ENCODE measurements at regions not wholly inside any gene's neighbourhood (a gene's known extent, or its start where the extent isn't known, plus 50 kb on each side); places are given as distances from the start of the nearest gene placed in this dataset.

DNA sequence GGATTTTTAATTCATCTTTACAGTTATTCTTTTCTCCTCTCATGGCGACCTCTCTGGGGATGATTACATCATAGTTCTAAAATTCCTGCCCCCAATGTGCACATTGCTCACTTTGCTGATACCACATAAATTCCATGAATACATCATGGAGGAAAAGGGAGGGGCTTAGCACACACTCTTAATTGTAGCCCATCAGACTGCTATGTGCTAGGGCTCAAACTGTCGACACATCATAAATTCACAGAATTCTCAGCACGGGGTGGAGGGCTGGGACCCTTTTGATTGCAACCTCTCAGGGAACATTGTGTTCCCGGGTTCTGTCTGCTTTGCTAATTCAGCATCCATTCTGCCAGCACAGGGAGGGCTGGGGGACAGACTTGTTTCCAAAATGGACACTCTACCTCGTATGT lies 592.9 kb downstream of the BCOR start:
- H3K9ac ChIP-seq (ENCODE audit: low read length) = no peak overlapping the region
- no peaks in the 10 kb centered on the region for H3K36me3 ChIP-seq (ENCODE audit: insufficient read depth, low read length)
- no peaks in the 10 kb centered on the region for H4K20me1 ChIP-seq (ENCODE audit: insufficient read depth, low read length)
- no peak overlapping the region for H2AFZ ChIP-seq (ENCODE audit: low read length)
- TF ChIP-seq EZH2 (IDR thresholded peaks at IDR 0.05; ENCODE audit: borderline replicate concordance, low read length) = no peak
- no peaks in the 10 kb centered on the region for H3K79me2 ChIP-seq (ENCODE audit: insufficient read depth, low read length)
- H3K4me2 ChIP-seq (ENCODE audit: low read length) = no peak overlapping the region
- no peaks in the 10 kb centered on the region for H3K4me1 ChIP-seq (ENCODE audit: insufficient read depth, low read length, severe bottlenecking)
- no peaks in the 10 kb centered on the region for H3K9me2 ChIP-seq (ENCODE audit: low read depth, low read length)
- H3K27me3 ChIP-seq (ENCODE audit: insufficient read depth, low read length) = no peaks in the 10 kb centered on the region
- no peak overlapping the region for H3K27ac ChIP-seq (ENCODE audit: low read depth, low read length, poor library complexity, severe bottlenecking)
- no peaks in the 10 kb centered on the region for H3K9me3 ChIP-seq (ENCODE audit: low read length)
- no peaks in the 10 kb centered on the region for H3F3A ChIP-seq (ENCODE audit: insufficient read depth, low read length)
- no peak overlapping the region for H3K4me3 ChIP-seq (ENCODE audit: low read depth, low read length, poor library complexity, severe bottlenecking)

- no peak overlapping the region for H3K27ac ChIP-seq (ENCODE audit: low read depth, low read length, poor library complexity, severe bottlenecking)
- no peak for TF ChIP-seq EZH2 (IDR thresholded peaks at IDR 0.05; ENCODE audit: borderline replicate concordance, low read length)
- TF ChIP-seq, protein P1, sequence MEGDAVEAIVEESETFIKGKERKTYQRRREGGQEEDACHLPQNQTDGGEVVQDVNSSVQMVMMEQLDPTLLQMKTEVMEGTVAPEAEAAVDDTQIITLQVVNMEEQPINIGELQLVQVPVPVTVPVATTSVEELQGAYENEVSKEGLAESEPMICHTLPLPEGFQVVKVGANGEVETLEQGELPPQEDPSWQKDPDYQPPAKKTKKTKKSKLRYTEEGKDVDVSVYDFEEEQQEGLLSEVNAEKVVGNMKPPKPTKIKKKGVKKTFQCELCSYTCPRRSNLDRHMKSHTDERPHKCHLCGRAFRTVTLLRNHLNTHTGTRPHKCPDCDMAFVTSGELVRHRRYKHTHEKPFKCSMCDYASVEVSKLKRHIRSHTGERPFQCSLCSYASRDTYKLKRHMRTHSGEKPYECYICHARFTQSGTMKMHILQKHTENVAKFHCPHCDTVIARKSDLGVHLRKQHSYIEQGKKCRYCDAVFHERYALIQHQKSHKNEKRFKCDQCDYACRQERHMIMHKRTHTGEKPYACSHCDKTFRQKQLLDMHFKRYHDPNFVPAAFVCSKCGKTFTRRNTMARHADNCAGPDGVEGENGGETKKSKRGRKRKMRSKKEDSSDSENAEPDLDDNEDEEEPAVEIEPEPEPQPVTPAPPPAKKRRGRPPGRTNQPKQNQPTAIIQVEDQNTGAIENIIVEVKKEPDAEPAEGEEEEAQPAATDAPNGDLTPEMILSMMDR (IDR thresholded peaks at IDR 0.05; ENCODE audit: low read length) = no peak
- H3F3A ChIP-seq (ENCODE audit: insufficient read depth, low read length) = no peaks in the 10 kb centered on the region
Measured at GRCh38 chrX:39506131-39506530, 591.6 kb downstream of the BCOR start.

GRCh38 chrX:39507034-39507433 lies 590.7 kb downstream of the BCOR start:
- Histone ChIP-seq H3K4me1 (ENCODE audit: insufficient read depth, low read length, severe bottlenecking) (no peaks in the 10 kb centered on the region), H3K9me3 (ENCODE audit: low read length) (no peaks in the 10 kb centered on the region), H2AFZ (ENCODE audit: low read length) (no peak overlapping the region), H3K9ac (ENCODE audit: low read length) (no peak overlapping the region), H3K27ac (ENCODE audit: low read depth, low read length, poor library complexity, severe bottlenecking) (no peak overlapping the region), H3K36me3 (ENCODE audit: insufficient read depth, low read length) (no peaks in the 10 kb centered on the region), H3F3A (ENCODE audit: insufficient read depth, low read length) (no peaks in the 10 kb centered on the region), H3K4me3 (ENCODE audit: low read depth, low read length, poor library complexity, severe bottlenecking) (no peak overlapping the region), H3K9me2 (ENCODE audit: low read depth, low read length) (no peaks in the 10 kb centered on the region), H3K79me2 (ENCODE audit: insufficient read depth, low read length) (no peaks in the 10 kb centered on the region), H4K20me1 (ENCODE audit: insufficient read depth, low read length) (no peaks in the 10 kb centered on the region), H3K4me2 (ENCODE audit: low read length) (no peak overlapping the region), H3K27me3 (ENCODE audit: insufficient read depth, low read length) (no peaks in the 10 kb centered on the region)
- TF ChIP-seq, protein P1 (IDR thresholded peaks at IDR 0.05; ENCODE audit: low read length) = no peak
- TF ChIP-seq EZH2 (IDR thresholded peaks at IDR 0.05; ENCODE audit: borderline replicate concordance, low read length) = no peak

More at GRCh38 chrX:39506131-39506530, 591.6 kb downstream of the BCOR start:
- Histone ChIP-seq H3K9ac (ENCODE audit: low read length) (no peak overlapping the region), H3K36me3 (ENCODE audit: insufficient read depth, low read length) (no peaks in the 10 kb centered on the region), H2AFZ (ENCODE audit: low read length) (no peak overlapping the region), H3K4me3 (ENCODE audit: low read depth, low read length, poor library complexity, severe bottlenecking) (no peak overlapping the region), H3K27me3 (ENCODE audit: insufficient read depth, low read length) (no peaks in the 10 kb centered on the region), H3K9me2 (ENCODE audit: low read depth, low read length) (no peaks in the 10 kb centered on the region), H3K4me1 (ENCODE audit: insufficient read depth, low read length, severe bottlenecking) (no peaks in the 10 kb centered on the region), H3K9me3 (ENCODE audit: low read length) (no peaks in the 10 kb centered on the region), H3K79me2 (ENCODE audit: insufficient read depth, low read length) (no peaks in the 10 kb centered on the region), H4K20me1 (ENCODE audit: insufficient read depth, low read length) (no peaks in the 10 kb centered on the region), H3K4me2 (ENCODE audit: low read length) (no peak overlapping the region)

DNA sequence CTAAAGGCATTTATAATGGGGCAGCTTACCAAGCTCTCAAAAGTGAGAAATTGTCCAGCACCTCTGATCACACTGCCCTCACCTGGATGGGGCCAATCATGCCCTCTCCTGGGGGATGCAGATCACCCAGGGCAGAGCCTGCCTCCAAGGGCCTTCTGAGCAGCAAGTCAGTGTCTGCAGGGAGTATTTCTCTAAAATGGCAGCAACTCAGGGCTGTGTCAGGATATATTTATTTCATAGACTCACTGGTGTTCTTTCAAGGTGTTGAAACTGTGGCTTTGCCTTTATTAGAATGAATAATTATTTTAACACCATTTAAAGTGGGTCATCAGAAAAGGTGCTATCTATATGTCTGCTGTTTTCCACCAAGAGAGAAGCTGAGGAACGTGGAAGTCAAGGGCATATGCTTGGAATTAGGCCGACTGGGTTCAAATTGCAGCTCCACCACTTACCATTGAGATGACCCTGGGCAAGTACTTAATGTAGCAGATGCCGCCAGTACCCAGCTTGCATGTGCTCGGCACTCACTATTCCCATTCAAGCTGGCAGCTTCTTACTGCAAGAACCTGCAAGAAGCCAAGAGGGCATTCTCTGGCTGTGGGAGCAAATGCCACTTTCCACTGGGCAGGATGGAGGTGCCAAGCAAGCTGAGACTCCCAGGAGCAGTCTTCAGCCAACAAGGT lies 590.0 kb downstream of the BCOR start:
- H3K9ac ChIP-seq (ENCODE audit: low read length) = no peak overlapping the region
- no peaks in the 10 kb centered on the region for H3K9me2 ChIP-seq (ENCODE audit: low read depth, low read length)
- H3K4me3 ChIP-seq (ENCODE audit: low read depth, low read length, poor library complexity, severe bottlenecking) = no peak overlapping the region
- H3K4me2 ChIP-seq (ENCODE audit: low read length) = no peak overlapping the region
- TF ChIP-seq, protein P1 (IDR thresholded peaks at IDR 0.05; ENCODE audit: low read length) = no peak
- no peak for TF ChIP-seq EZH2 (IDR thresholded peaks at IDR 0.05; ENCODE audit: borderline replicate concordance, low read length)
- H3K27me3 ChIP-seq (ENCODE audit: insufficient read depth, low read length) = no peaks in the 10 kb centered on the region
- no peaks in the 10 kb centered on the region for H3K79me2 ChIP-seq (ENCODE audit: insufficient read depth, low read length)
- no peak overlapping the region for H3K27ac ChIP-seq (ENCODE audit: low read depth, low read length, poor library complexity, severe bottlenecking)
- no peaks in the 10 kb centered on the region for H4K20me1 ChIP-seq (ENCODE audit: insufficient read depth, low read length)
- no peaks in the 10 kb centered on the region for H3K4me1 ChIP-seq (ENCODE audit: insufficient read depth, low read length, severe bottlenecking)
- H3K9me3 ChIP-seq (ENCODE audit: low read length) = no peaks in the 10 kb centered on the region
- H3K36me3 ChIP-seq (ENCODE audit: insufficient read depth, low read length) = no peaks in the 10 kb centered on the region
- no peak overlapping the region for H2AFZ ChIP-seq (ENCODE audit: low read length)
- no peaks in the 10 kb centered on the region for H3F3A ChIP-seq (ENCODE audit: insufficient read depth, low read length)
